Trophoblast cell (in vitro differentiated cells and primary cell): ENCODE measurements at regions not wholly inside any gene's neighbourhood (a gene's known extent, or its start where the extent isn't known, plus 50 kb on each side); places are given as distances from the start of the nearest gene placed in this dataset.

Source experiments
- DNase-seq, 2 donors: peaks; one replicate each; pipeline ENCODE4 v3.0.0-alpha.2; 2016
- H2AFZ ChIP-seq: 2 replicates; pipeline ENCODE4 v1.6.1; 2013; ENCODE audit warnings: low read length, moderate library complexity, mild to moderate bottlenecking; ENCODE audit not compliant: insufficient read depth, poor library complexity
- H2AK5ac ChIP-seq: 2 replicates; pipeline ENCODE4 v1.6.1; 2013; ENCODE audit warnings: mild to moderate bottlenecking, low read length
- H2BK120ac ChIP-seq: 2 replicates; pipeline ENCODE4 v1.6.1; 2013; ENCODE audit warnings: low read length, mild to moderate bottlenecking, moderate library complexity; ENCODE audit not compliant: insufficient read depth, poor library complexity
- H2BK12ac ChIP-seq: 2 replicates; pipeline ENCODE4 v1.6.1; 2013; ENCODE audit warnings: mild to moderate bottlenecking, low read length, moderate library complexity
- H2BK5ac ChIP-seq: 2 replicates; pipeline ENCODE4 v1.6.1; 2013; ENCODE audit warnings: low read length, low read depth, moderate library complexity, mild to moderate bottlenecking; ENCODE audit not compliant: poor library complexity
- H3K14ac ChIP-seq: 2 replicates; pipeline ENCODE4 v1.6.1; 2013; ENCODE audit warnings: mild to moderate bottlenecking, low read length
- H3K18ac ChIP-seq: 2 replicates; pipeline ENCODE4 v1.6.1; 2013; ENCODE audit warnings: mild to moderate bottlenecking, low read length
- H3K23ac ChIP-seq: 2 replicates; pipeline ENCODE4 v1.6.1; 2013; ENCODE audit warnings: low read length
- H3K27ac ChIP-seq: 2 replicates; pipeline ENCODE4 v1.5.1; 2013; ENCODE audit warnings: low read depth, mild to moderate bottlenecking, inconsistent platforms, low read length, moderate library complexity
- H3K27me3 ChIP-seq: 2 replicates; pipeline ENCODE4 v1.6.1; 2013; ENCODE audit warnings: inconsistent platforms, mild to moderate bottlenecking, low read length, moderate library complexity; ENCODE audit not compliant: insufficient read depth
- H3K36me3 ChIP-seq, 2 experiments: 1 replicate in 1 of 2; 2 replicates in 1 of 2; pipeline ENCODE4 v1.6.1; 2013; ENCODE audit warnings: low read length in 2 of 2, mild to moderate bottlenecking in 2 of 2, moderate library complexity in 1 of 2; ENCODE audit not compliant: insufficient read depth in 2 of 2, control insufficient read depth in 1 of 2
- H3K4ac ChIP-seq: 2 replicates; pipeline ENCODE4 v1.6.1; 2013; ENCODE audit warnings: low read depth, mild to moderate bottlenecking, low read length, moderate library complexity
- H3K4me1 ChIP-seq, 2 experiments: 1 replicate in 1 of 2; 2 replicates in 1 of 2; pipeline ENCODE4 v1.6.1; 2013; ENCODE audit warnings: low read length in 2 of 2, mild to moderate bottlenecking in 2 of 2, moderate library complexity in 1 of 2; ENCODE audit not compliant: insufficient read depth in 2 of 2, control insufficient read depth in 1 of 2
- H3K4me2 ChIP-seq: 2 replicates; pipeline ENCODE4 v1.6.1; 2013; ENCODE audit warnings: inconsistent platforms, mild to moderate bottlenecking, low read length, moderate library complexity
- H3K4me3 ChIP-seq: 2 replicates; pipeline ENCODE4 v1.5.1; 2013; ENCODE audit warnings: mild to moderate bottlenecking, low read depth, low read length, inconsistent platforms
- H3K79me1 ChIP-seq: one replicate; pipeline ENCODE4 v1.6.1; 2013; ENCODE audit warnings: low read length
- H3K79me2 ChIP-seq: 2 replicates; pipeline ENCODE4 v1.6.1; 2013; ENCODE audit warnings: low read length, mild to moderate bottlenecking; ENCODE audit not compliant: control insufficient read depth, insufficient read depth, poor library complexity
- H3K9ac ChIP-seq: 2 replicates; pipeline ENCODE4 v1.6.1; 2013; ENCODE audit warnings: mild to moderate bottlenecking, low read length
- H3K9me3 ChIP-seq: 2 replicates; pipeline ENCODE4 v1.6.1; 2013; ENCODE audit warnings: low read depth, mild to moderate bottlenecking, control low read depth, inconsistent platforms, low read length; ENCODE audit not compliant: insufficient read depth
- H4K12ac ChIP-seq: 2 replicates; pipeline ENCODE4 v1.6.1; 2013; ENCODE audit warnings: low read depth, mild to moderate bottlenecking, low read length, moderate library complexity
- H4K8ac ChIP-seq: 2 replicates; pipeline ENCODE4 v1.6.1; 2013; ENCODE audit warnings: low read depth, mild to moderate bottlenecking, low read length, moderate library complexity
- H4K91ac ChIP-seq: one replicate; pipeline ENCODE4 v1.6.1; 2013; ENCODE audit warnings: low read depth, mild to moderate bottlenecking, low read length, moderate library complexity
- WGBS: extraction: QIAGEN DNeasy Blood & Tissue Kit; methylation state at CpG from one replicate; pipeline ENCODE4 v1.1.7; 2013; ENCODE audit warnings: missing lambda C conversion rate; ENCODE audit not compliant: insufficient read length, insufficient coverage; ENCODE audit errors: extremely low coverage; 5-methylcytosine and 5-hydroxymethylcytosine counted together

GRCh38 chr4:128512767-128513322 is 225.2 kb upstream of the PGRMC2 start:
- Histone ChIP-seq H3K27me3 (no peaks in the 10 kb centered on the region), H2BK12ac (peak overlapping the region; percentile 51), H3K4me2 (no peak overlapping the region), H3K4me3 (no peak overlapping the region), H3K79me1 (peaks cover 9% of the 10 kb centered on the region), H2BK120ac (peak overlapping the region; percentile 20), H2AK5ac (no peak overlapping the region), H2AFZ (no peak overlapping the region), H3K36me3 (no peaks in the 10 kb centered on the region), H3K4me1 (peaks cover 9 to 15% of the 10 kb centered on the region in 2 experiments), H3K79me2 (no peaks in the 10 kb centered on the region), H3K4ac (no peak overlapping the region), H3K14ac (no peak overlapping the region), H2BK5ac (peak overlapping the region; percentile 31), H4K12ac (no peak overlapping the region), H3K9me3 (no peaks in the 10 kb centered on the region), H3K18ac (no peak overlapping the region), H4K8ac (no peak overlapping the region), H3K9ac (no peak overlapping the region), H3K23ac (no peak overlapping the region), H4K91ac (no peak overlapping the region), H3K27ac (no peak overlapping the region)
- no peak for DNase-seq

- Histone ChIP-seq H3K36me3 (no peaks in the 10 kb centered on the region), H3K27me3 (no peaks in the 10 kb centered on the region), H2BK120ac (peak overlapping the region; percentile 44), H3K9ac (no peak overlapping the region), H4K8ac (peak overlapping the region; percentile 71), H2AFZ (no peak overlapping the region), H3K79me2 (no peaks in the 10 kb centered on the region), H3K14ac (peak overlapping the region; percentile 42), H3K23ac (no peak overlapping the region), H3K18ac (no peak overlapping the region), H3K4me3 (no peak overlapping the region), H3K79me1 (peaks cover 5% of the 10 kb centered on the region), H2BK5ac (peak overlapping the region; percentile 26), H3K27ac (no peak overlapping the region), H2BK12ac (peak overlapping the region; percentile 69), H2AK5ac (no peak overlapping the region), H3K9me3 (no peaks in the 10 kb centered on the region), H3K4me1 (peaks cover 4 to 10% of the 10 kb centered on the region in 2 experiments), H4K91ac (no peak overlapping the region), H4K12ac (no peak overlapping the region), H3K4me2 (no peak overlapping the region), H3K4ac (no peak overlapping the region)
- WGBS: no CpG with 5 or more reads among the region's 5 CpGs
- DNase-seq: peak; percentile 34 to 39
Measured at GRCh38 chr4:128512161-128512560, 224.5 kb upstream of the PGRMC2 start.

- WGBS: no CpG with 5 or more reads among the region's 2 CpGs
- no peak overlapping the region for H3K4me3 ChIP-seq
- peaks cover 3% of the 10 kb centered on the region for H3K79me1 ChIP-seq
- DNase-seq: no peak
- no peak overlapping the region for H4K12ac ChIP-seq
- H3K27ac ChIP-seq: no peak overlapping the region
- H3K4ac ChIP-seq: no peak overlapping the region
- H3K79me2 ChIP-seq: no peaks in the 10 kb centered on the region
- no peak overlapping the region for H3K23ac ChIP-seq
- no peak overlapping the region for H2BK120ac ChIP-seq
- H3K18ac ChIP-seq: no peak overlapping the region
- no peak overlapping the region for H3K4me2 ChIP-seq
- no peak overlapping the region for H2AFZ ChIP-seq
- no peak overlapping the region for H3K9ac ChIP-seq
- H2BK12ac ChIP-seq: no peak overlapping the region
- no peaks in the 10 kb centered on the region for H3K36me3 ChIP-seq
- H3K4me1 ChIP-seq: peaks cover 4 to 10% of the 10 kb centered on the region in 2 experiments
- no peaks in the 10 kb centered on the region for H3K9me3 ChIP-seq
- no peak overlapping the region for H2AK5ac ChIP-seq
- no peak overlapping the region for H4K8ac ChIP-seq
- H3K27me3 ChIP-seq: no peaks in the 10 kb centered on the region
- H2BK5ac ChIP-seq: no peak overlapping the region
- no peak overlapping the region for H3K14ac ChIP-seq
- H4K91ac ChIP-seq: no peak overlapping the region
Measured at GRCh38 chr4:128510850-128511249, 223.2 kb upstream of the PGRMC2 start.

- H3K9ac ChIP-seq: no peak overlapping the region
- no peaks in the 10 kb centered on the region for H3K79me2 ChIP-seq
- H3K4ac ChIP-seq: no peak overlapping the region
- no peak overlapping the region for H2BK12ac ChIP-seq
- no peak overlapping the region for H2AFZ ChIP-seq
- no peak overlapping the region for H3K14ac ChIP-seq
- H3K18ac ChIP-seq: no peak overlapping the region
- no peak overlapping the region for H2BK120ac ChIP-seq
- H3K36me3 ChIP-seq: no peaks in the 10 kb centered on the region
- no peak overlapping the region for H3K4me2 ChIP-seq
- no peak overlapping the region for H4K91ac ChIP-seq
- no peak overlapping the region for H4K8ac ChIP-seq
- H2BK5ac ChIP-seq: no peak overlapping the region
- no peak overlapping the region for H2AK5ac ChIP-seq
- H3K79me1 ChIP-seq: no peaks in the 10 kb centered on the region
- no peak overlapping the region for H3K4me3 ChIP-seq
- no peaks in the 10 kb centered on the region for H3K27me3 ChIP-seq
- no peak overlapping the region for H3K27ac ChIP-seq
- no peak overlapping the region for H4K12ac ChIP-seq
- no peak for DNase-seq
- H3K23ac ChIP-seq: no peak overlapping the region
- peaks cover 11% of the 10 kb centered on the region for H3K9me3 ChIP-seq
- no peaks in the 10 kb centered on the region for H3K4me1 ChIP-seq
- WGBS: no CpG with 5 or more reads among the region's 1 CpG
Measured at GRCh38 chr4:128502818-128503527, 215.4 kb upstream of the PGRMC2 start.
